ENCODE measurements at regions not wholly inside any gene's neighbourhood (a gene's known extent, or its start where the extent isn't known, plus 50 kb on each side); places are given as distances from the start of the nearest gene placed in this dataset.

- TF ChIP-seq CBX8 (IDR thresholded peaks at IDR 0.05) (no peak), EP300 (IDR thresholded peaks at IDR 0.05) (no peak), CEBPB (IDR thresholded peaks at IDR 0.05) (no peak), REST (IDR thresholded peaks at IDR 0.05) (no peak), POLR2A (IDR thresholded peaks at IDR 0.05; ENCODE audit: low read length) (no peak), MAFK (IDR thresholded peaks at IDR 0.05; ENCODE audit: partially characterized antibody) (no peak), CTCF (IDR thresholded peaks at IDR 0.05) (no peak), EHMT2 (IDR thresholded peaks at IDR 0.05; ENCODE audit: low read depth) (no peak), USF2 (IDR thresholded peaks at IDR 0.05) (no peak), RFX5 (IDR thresholded peaks at IDR 0.05) (no peak), PBX3 (IDR thresholded peaks at IDR 0.05) (no peak), JUNB (IDR thresholded peaks at IDR 0.05) (no peak)
These were observed 358.0 kb upstream of the PCSK5 start for GRCh38 chr9:75532233-75533050.
